A549 (cell line): ENCODE measurements at regions not wholly inside any gene's neighbourhood (a gene's known extent, or its start where the extent isn't known, plus 50 kb on each side); places are given as distances from the start of the nearest gene placed in this dataset.

Experiments
- ATAC-seq, 2 experiments: fragments of 200-7000 bp in 1 of 2; fragments of >200 bp in 1 of 2; cut with Nextera tagmentation in 1 of 2; cut with Tn5 transposase in 1 of 2; 3 replicates each; pipeline versions ENCODE4 v1.8.0 to v1.9.1; 2018 to 2020; ENCODE audit warnings: mild to moderate bottlenecking in 1 of 2, moderate library complexity in 1 of 2
- CTCF ChIA-PET: fragments of 300-600 bp; sonication (Branson Sonifier 250); formaldehyde crosslinking; extraction: SDS; loops from one replicate; lab custom pipeline; 2021; ENCODE audit warnings: antibody characterized with exemption, inconsistent platforms; lab: Yijun Ruan, JAX
- POLR2A ChIA-PET: fragments of 350-600 bp; formaldehyde crosslinking; extraction: SDS; loops from one replicate; lab custom pipeline; 2021; ENCODE audit warnings: antibody characterized with exemption, inconsistent platforms; lab: Yijun Ruan, JAX
- DNase-seq, 2 experiments: peaks; one replicate each; pipeline versions ENCODE4 v3.0.0 to v3.0.0-alpha.2; 2011 to 2016; ENCODE audit warnings: low read depth in 1 of 2, low spot score in 1 of 2
- FAIRE-seq: peaks from 2 replicates; lab custom pipeline; 2011; peaks lifted over from hg19 to GRCh38; lab: Jason Lieb, UNC
- H3K27ac ChIP-seq, 2 experiments: fragments of >200 bp; sonication (Bioruptor Twin); formaldehyde crosslinking; 3 replicates each; pipeline ENCODE4 v1.5.1; 2016 to 2017
- H3K4me1 ChIP-seq: fragments of >200 bp; sonication (Bioruptor Twin); formaldehyde crosslinking; 3 replicates; pipeline ENCODE4 v1.6.1; 2016
- H3K4me2 ChIP-seq: fragments of >200 bp; sonication (Bioruptor Twin); formaldehyde crosslinking; 3 replicates; pipeline ENCODE4 v1.6.1; 2016
- H3K4me3 ChIP-seq: fragments of >200 bp; sonication (Bioruptor Twin); formaldehyde crosslinking; 3 replicates; pipeline ENCODE4 v1.5.1; 2016
- H3K9me3 ChIP-seq: fragments of >200 bp; sonication (Bioruptor Twin); formaldehyde crosslinking; 3 replicates; pipeline ENCODE4 v1.6.1; 2016
- CBX8 ChIP-seq: fragments of 200-600 bp; sonication (generic); IDR thresholded peaks from 2 replicates; pipeline ENCODE4 v1.6.1; 2016
- CEBPB ChIP-seq, 2 experiments: fragments of >200 bp in 1 of 2; sonication (Bioruptor Twin) in 1 of 2; formaldehyde crosslinking in 1 of 2; IDR thresholded peaks; 2 replicates each; pipeline ENCODE4 v1.6.1; 2012 to 2016
- CHD4 ChIP-seq: fragments of 200-600 bp; sonication (generic); IDR thresholded peaks from 2 replicates; pipeline ENCODE4 v1.6.1; 2016; ENCODE audit warnings: antibody characterized with exemption, mild to moderate bottlenecking, borderline replicate concordance
- EHF ChIP-seq: fragments of 250-450 bp; sonication (Bioruptor Pico); IDR thresholded peaks from 2 replicates; pipeline ENCODE4 v1.5.0; 2020; ENCODE audit warnings: mild to moderate bottlenecking
- EHMT2 ChIP-seq: fragments of 200-600 bp; sonication (generic); IDR thresholded peaks from 2 replicates; pipeline ENCODE4 v1.6.1; 2016; ENCODE audit warnings: antibody characterized with exemption, low read depth, mild to moderate bottlenecking, moderate library complexity
- EP300 ChIP-seq, 2 experiments: fragments of >200 bp; sonication (Bioruptor Twin); formaldehyde crosslinking; IDR thresholded peaks; 2 replicates in 1 of 2; 3 replicates in 1 of 2; pipeline ENCODE4 v1.6.1; 2016 to 2017
- ESRRA ChIP-seq: fragments of 150-350 bp; IDR thresholded peaks from 2 replicates; pipeline ENCODE4 v1.6.1; 2014; ENCODE audit warnings: mild to moderate bottlenecking, low read length, borderline replicate concordance
- FOSB ChIP-seq: fragments of 250-450 bp; sonication (Bioruptor Pico); IDR thresholded peaks from 2 replicates; pipeline ENCODE4 v1.5.0; 2020; ENCODE audit warnings: mild to moderate bottlenecking, moderate library complexity
- FOSL2 ChIP-seq, 2 experiments: fragments of 450-650 bp in 1 of 2; fragments of >200 bp in 1 of 2; sonication (Bioruptor Twin) in 1 of 2; formaldehyde crosslinking; IDR thresholded peaks; 2 replicates each; pipeline versions ENCODE4 v1.5.0 to v1.6.1; 2016 to 2020; ENCODE audit warnings: mild to moderate bottlenecking in 1 of 2, moderate library complexity in 1 of 2
- FOXS1 ChIP-seq: fragments of 250-450 bp; sonication (Bioruptor Pico); IDR thresholded peaks from 2 replicates; pipeline ENCODE4 v1.5.0; 2020; ENCODE audit warnings: mild to moderate bottlenecking, moderate library complexity
- HDAC2 ChIP-seq: fragments of 200-600 bp; sonication (generic); IDR thresholded peaks from 2 replicates; pipeline ENCODE4 v1.6.1; 2016
- HOXB13 ChIP-seq: fragments of 250-450 bp; sonication (Bioruptor Pico); IDR thresholded peaks from 2 replicates; pipeline ENCODE4 v1.5.0; 2020; ENCODE audit warnings: low read depth, mild to moderate bottlenecking, moderate library complexity
- HOXB5 ChIP-seq: fragments of 250-450 bp; sonication (Bioruptor Pico); IDR thresholded peaks from 2 replicates; pipeline ENCODE4 v1.5.0; 2020; ENCODE audit warnings: mild to moderate bottlenecking, moderate library complexity
- KDM5A ChIP-seq: fragments of 200-600 bp; sonication (generic); IDR thresholded peaks from 2 replicates; pipeline ENCODE4 v1.6.1; 2016; ENCODE audit warnings: antibody characterized with exemption, mild to moderate bottlenecking
- NR3C1 ChIP-seq: fragments of >200 bp; sonication (Bioruptor Twin); formaldehyde crosslinking; IDR thresholded peaks from 3 replicates; pipeline ENCODE4 v1.6.1; 2017
- POLR2A ChIP-seq: IDR thresholded peaks from 2 replicates; pipeline ENCODE4 v1.6.1; 2012; ENCODE audit warnings: mild to moderate bottlenecking, low read length
- RAD21 ChIP-seq, 2 experiments: fragments of >200 bp in 1 of 2; sonication (Bioruptor Twin) in 1 of 2; formaldehyde crosslinking in 1 of 2; IDR thresholded peaks in 1 of 2; conservative IDR thresholded peaks in 1 of 2; 2 replicates in 1 of 2; 3 replicates in 1 of 2; pipeline ENCODE4 v1.6.1; 2012 to 2018; ENCODE audit warnings: inconsistent platforms in 1 of 2
- RCOR1 ChIP-seq: fragments of 150-350 bp; IDR thresholded peaks from 2 replicates; pipeline ENCODE4 v1.6.1; 2014; ENCODE audit warnings: antibody characterized with exemption, low read length, low read depth
- RFX5 ChIP-seq: fragments of 450-650 bp; IDR thresholded peaks from 2 replicates; pipeline ENCODE4 v1.7.1; 2014; ENCODE audit warnings: antibody characterized with exemption, mild to moderate bottlenecking, moderate library complexity
- SREBF2 ChIP-seq: fragments of 450-650 bp; IDR thresholded peaks from 2 replicates; pipeline ENCODE4 v1.6.1; 2014; ENCODE audit warnings: mild to moderate bottlenecking, moderate library complexity
- TP53 ChIP-seq: fragments of 250-450 bp; sonication (Bioruptor Pico); IDR thresholded peaks from 2 replicates; pipeline ENCODE4 v1.5.0; 2021; ENCODE audit warnings: mild to moderate bottlenecking, moderate library complexity
- ZFP36 ChIP-seq: fragments of 450-650 bp; IDR thresholded peaks from 2 replicates; pipeline ENCODE4 v1.6.1; 2014; ENCODE audit warnings: borderline replicate concordance; ENCODE audit not compliant: partially characterized antibody
- ZNF302 ChIP-seq: fragments of 250-450 bp; sonication (Bioruptor Pico); IDR thresholded peaks from 2 replicates; pipeline ENCODE4 v1.9.0; 2021; ENCODE audit warnings: inconsistent platforms, mild to moderate bottlenecking, moderate library complexity
- ZSCAN20 ChIP-seq: fragments of 250-450 bp; sonication (Bioruptor Pico); IDR thresholded peaks from 2 replicates; pipeline ENCODE4 v1.8.0; 2022; ENCODE audit warnings: mild to moderate bottlenecking, moderate library complexity
- WGBS: methylation state at CpG from one replicate; pipeline ENCODE4 v1.1.6; 2017; ENCODE audit errors: missing lambda C conversion rate; 5-methylcytosine and 5-hydroxymethylcytosine counted together
- TF ChIP-seq, protein P1 (sequence below): fragments of 150-350 bp; IDR thresholded peaks from 2 replicates; pipeline ENCODE4 v1.6.1; 2014; ENCODE audit warnings: low read depth, mild to moderate bottlenecking, low read length
- TF ChIP-seq, protein P2 (sequence below): fragments of 200-600 bp; sonication (generic); IDR thresholded peaks from 2 replicates; pipeline ENCODE4 v1.6.1; 2016; ENCODE audit warnings: antibody characterized with exemption, mild to moderate bottlenecking, moderate library complexity
- TF ChIP-seq, protein P3 (sequence below): IDR thresholded peaks from 2 replicates; pipeline ENCODE4 v1.6.1; 2012; ENCODE audit warnings: low read depth, borderline replicate concordance
- TF ChIP-seq, protein P4 (sequence below): fragments of >200 bp; sonication (Bioruptor Twin); formaldehyde crosslinking; IDR thresholded peaks from 3 replicates; pipeline ENCODE4 v1.5.1; 2016

DNA sequence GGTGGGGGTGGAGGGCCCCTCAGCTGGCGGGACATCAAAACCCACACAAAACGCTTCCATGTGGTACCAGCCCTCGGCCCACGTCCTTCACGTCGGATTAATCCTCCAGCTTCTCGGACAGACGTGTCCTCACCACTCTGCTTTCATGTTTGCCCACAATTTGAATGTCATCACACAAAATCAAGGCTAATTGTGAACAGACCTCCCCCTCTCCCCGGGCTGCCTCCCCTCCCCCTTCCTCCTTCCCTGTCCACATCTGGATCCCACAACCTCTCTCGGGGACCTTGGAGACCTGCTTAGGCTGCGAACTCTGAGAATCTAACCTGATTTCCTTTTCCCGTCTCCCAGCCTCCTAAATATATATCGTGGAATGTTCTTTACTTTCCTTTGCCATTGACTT, 262.9 kb downstream of the MN1 start:
- Histone ChIP-seq H3K27ac (no peak overlapping the region), H3K4me1 (peaks cover 5% of the 10 kb centered on the region; the same call in 2 of the 3 replicates), H3K4me2 (no peak overlapping the region), H3K9me3 (no peaks in the 10 kb centered on the region), H3K4me3 (no peak overlapping the region)
- CTCF ChIA-PET: interaction anchor here (1.2 kb wide), 1 partner anchor 72 kb away, joined by 3 read pairs; no protein-coding TSS in a partner anchor
- no peak for ATAC-seq
- POLR2A ChIA-PET: no interaction called here
- no peak for TF ChIP-seq FOSB (CRISPR knock-in tag)
- TF ChIP-seq FOSL2 (IDR thresholded peaks at IDR 0.05): no peak
- TF ChIP-seq FOSL2 (CRISPR knock-in tag; IDR thresholded peaks at IDR 0.05): no peak
- no peak for TF ChIP-seq RAD21 (conservative IDR thresholded peaks at IDR 0.05 in 1 of 2, IDR thresholded peaks at IDR 0.05 in 1 of 2)
- no peak for TF ChIP-seq HOXB5 (CRISPR knock-in tag)
- no peak for TF ChIP-seq FOXS1 (CRISPR knock-in tag)
- no peak for TF ChIP-seq ZNF302
- TF ChIP-seq SREBF2: no peak
- TF ChIP-seq, protein P1, sequence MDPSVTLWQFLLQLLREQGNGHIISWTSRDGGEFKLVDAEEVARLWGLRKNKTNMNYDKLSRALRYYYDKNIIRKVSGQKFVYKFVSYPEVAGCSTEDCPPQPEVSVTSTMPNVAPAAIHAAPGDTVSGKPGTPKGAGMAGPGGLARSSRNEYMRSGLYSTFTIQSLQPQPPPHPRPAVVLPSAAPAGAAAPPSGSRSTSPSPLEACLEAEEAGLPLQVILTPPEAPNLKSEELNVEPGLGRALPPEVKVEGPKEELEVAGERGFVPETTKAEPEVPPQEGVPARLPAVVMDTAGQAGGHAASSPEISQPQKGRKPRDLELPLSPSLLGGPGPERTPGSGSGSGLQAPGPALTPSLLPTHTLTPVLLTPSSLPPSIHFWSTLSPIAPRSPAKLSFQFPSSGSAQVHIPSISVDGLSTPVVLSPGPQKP: no peak
- TF ChIP-seq CEBPB (IDR thresholded peaks at IDR 0.05): no peak
- TF ChIP-seq, protein P2, sequence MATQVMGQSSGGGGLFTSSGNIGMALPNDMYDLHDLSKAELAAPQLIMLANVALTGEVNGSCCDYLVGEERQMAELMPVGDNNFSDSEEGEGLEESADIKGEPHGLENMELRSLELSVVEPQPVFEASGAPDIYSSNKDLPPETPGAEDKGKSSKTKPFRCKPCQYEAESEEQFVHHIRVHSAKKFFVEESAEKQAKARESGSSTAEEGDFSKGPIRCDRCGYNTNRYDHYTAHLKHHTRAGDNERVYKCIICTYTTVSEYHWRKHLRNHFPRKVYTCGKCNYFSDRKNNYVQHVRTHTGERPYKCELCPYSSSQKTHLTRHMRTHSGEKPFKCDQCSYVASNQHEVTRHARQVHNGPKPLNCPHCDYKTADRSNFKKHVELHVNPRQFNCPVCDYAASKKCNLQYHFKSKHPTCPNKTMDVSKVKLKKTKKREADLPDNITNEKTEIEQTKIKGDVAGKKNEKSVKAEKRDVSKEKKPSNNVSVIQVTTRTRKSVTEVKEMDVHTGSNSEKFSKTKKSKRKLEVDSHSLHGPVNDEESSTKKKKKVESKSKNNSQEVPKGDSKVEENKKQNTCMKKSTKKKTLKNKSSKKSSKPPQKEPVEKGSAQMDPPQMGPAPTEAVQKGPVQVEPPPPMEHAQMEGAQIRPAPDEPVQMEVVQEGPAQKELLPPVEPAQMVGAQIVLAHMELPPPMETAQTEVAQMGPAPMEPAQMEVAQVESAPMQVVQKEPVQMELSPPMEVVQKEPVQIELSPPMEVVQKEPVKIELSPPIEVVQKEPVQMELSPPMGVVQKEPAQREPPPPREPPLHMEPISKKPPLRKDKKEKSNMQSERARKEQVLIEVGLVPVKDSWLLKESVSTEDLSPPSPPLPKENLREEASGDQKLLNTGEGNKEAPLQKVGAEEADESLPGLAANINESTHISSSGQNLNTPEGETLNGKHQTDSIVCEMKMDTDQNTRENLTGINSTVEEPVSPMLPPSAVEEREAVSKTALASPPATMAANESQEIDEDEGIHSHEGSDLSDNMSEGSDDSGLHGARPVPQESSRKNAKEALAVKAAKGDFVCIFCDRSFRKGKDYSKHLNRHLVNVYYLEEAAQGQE: no peak
- TF ChIP-seq ESRRA: no peak
- no peak for TF ChIP-seq POLR2A
- no peak for TF ChIP-seq ZSCAN20 (CRISPR knock-in tag)
- TF ChIP-seq NR3C1: no peak
- no peak for DNase-seq
- WGBS: 81% methylated on average over 13 of the region's 13 CpGs
- FAIRE-seq: no peak

DNA sequence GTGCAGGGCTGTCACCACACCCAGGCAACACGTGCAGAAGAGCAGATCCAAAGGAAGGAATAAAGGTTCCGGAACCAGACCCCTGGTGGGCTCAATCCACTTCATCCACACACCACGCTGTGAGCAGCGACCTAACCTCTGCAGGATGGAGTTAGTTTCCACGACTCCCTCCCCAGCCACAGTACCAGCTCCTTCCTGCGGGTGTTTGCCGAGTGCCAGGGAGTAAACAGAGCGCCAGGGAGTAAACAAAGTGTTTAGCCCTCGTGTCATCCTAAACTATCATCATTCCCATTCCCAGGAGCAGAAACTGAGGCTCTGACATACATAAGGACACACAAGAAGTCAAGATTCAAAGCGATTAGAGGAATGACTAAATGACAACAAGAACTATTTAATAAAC, 261.3 kb downstream of the MN1 start:
- Histone ChIP-seq H3K4me1 (no peaks in the 10 kb centered on the region), H3K4me3 (no peak overlapping the region), H3K27ac (no peak overlapping the region), H3K4me2 (no peak overlapping the region), H3K9me3 (no peaks in the 10 kb centered on the region)
- WGBS: 32% methylated on average over 9 of the region's 10 CpGs
- FAIRE-seq: no peak
- ChIA-PET CTCF (no interaction called here), POLR2A (no interaction called here)
- no peak for ATAC-seq
- TF ChIP-seq TP53 (CRISPR knock-in tag): no peak
- no peak for DNase-seq

DNA sequence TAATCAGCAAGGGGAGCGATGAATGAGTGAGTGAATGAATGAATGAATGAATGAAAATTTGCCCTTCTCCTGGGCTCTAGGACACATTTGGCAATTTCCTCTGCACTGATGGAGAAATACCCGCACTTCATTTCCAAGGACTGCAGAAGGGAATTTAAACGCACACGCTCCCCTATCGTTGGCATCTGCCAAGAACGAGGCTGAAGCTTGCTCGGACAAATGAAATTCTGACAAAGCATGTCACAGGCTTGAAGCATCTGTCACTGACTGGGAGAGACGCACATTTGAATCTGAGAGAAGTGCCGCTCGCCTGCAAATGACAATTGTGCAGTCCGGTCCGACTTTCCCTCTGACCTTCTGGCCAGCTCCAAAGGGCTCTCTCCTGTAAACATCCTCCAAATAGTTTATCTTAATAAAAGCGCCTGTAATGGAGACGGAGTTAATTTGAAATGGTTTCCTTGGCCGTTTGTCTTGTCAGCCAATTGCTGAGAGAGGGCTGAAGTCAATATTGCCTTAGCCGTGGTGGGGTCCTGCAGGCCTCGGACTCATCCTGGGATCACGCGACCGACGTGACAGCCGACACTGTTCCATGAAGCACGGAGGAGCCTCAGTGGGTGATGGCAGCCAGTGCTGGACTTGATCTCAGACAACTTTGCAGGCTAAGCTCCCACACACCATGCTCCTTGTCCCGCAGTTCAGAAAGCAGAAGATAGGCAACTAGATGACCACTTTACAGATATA, 260.7 kb downstream of the MN1 start:
- FAIRE-seq: no peak
- no peaks in the 10 kb centered on the region for H3K4me1 ChIP-seq
- no peak for TF ChIP-seq EHF (CRISPR knock-in tag)
- no peak for TF ChIP-seq KDM5A
- TF ChIP-seq TP53 (CRISPR knock-in tag): no peak
- TF ChIP-seq SREBF2: no peak
- TF ChIP-seq ZSCAN20 (CRISPR knock-in tag): no peak
- no peak for TF ChIP-seq HOXB13 (CRISPR knock-in tag)
- no peak for TF ChIP-seq EHMT2
- no peak for TF ChIP-seq ESRRA
- no peak for TF ChIP-seq FOSL2 (IDR thresholded peaks at IDR 0.05)
- no peak for TF ChIP-seq FOSL2 (CRISPR knock-in tag; IDR thresholded peaks at IDR 0.05)
- no peak for TF ChIP-seq CHD4
- TF ChIP-seq, protein P3, sequence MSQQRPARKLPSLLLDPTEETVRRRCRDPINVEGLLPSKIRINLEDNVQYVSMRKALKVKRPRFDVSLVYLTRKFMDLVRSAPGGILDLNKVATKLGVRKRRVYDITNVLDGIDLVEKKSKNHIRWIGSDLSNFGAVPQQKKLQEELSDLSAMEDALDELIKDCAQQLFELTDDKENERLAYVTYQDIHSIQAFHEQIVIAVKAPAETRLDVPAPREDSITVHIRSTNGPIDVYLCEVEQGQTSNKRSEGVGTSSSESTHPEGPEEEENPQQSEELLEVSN: no peak
- no peak for TF ChIP-seq HDAC2
- TF ChIP-seq ZFP36: no peak
- TF ChIP-seq RCOR1: no peak
- TF ChIP-seq CBX8: no peak
- no peak for TF ChIP-seq RFX5
- no peak for TF ChIP-seq EP300 (IDR thresholded peaks at IDR 0.05)
- TF ChIP-seq, protein P4, sequence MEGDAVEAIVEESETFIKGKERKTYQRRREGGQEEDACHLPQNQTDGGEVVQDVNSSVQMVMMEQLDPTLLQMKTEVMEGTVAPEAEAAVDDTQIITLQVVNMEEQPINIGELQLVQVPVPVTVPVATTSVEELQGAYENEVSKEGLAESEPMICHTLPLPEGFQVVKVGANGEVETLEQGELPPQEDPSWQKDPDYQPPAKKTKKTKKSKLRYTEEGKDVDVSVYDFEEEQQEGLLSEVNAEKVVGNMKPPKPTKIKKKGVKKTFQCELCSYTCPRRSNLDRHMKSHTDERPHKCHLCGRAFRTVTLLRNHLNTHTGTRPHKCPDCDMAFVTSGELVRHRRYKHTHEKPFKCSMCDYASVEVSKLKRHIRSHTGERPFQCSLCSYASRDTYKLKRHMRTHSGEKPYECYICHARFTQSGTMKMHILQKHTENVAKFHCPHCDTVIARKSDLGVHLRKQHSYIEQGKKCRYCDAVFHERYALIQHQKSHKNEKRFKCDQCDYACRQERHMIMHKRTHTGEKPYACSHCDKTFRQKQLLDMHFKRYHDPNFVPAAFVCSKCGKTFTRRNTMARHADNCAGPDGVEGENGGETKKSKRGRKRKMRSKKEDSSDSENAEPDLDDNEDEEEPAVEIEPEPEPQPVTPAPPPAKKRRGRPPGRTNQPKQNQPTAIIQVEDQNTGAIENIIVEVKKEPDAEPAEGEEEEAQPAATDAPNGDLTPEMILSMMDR: no peak

More for the DNA sequence above, 260.7 kb downstream of the MN1 start:
- DNase-seq: no peak
- Histone ChIP-seq H3K27ac (no peak overlapping the region), H3K9me3 (no peaks in the 10 kb centered on the region), H3K4me2 (no peak overlapping the region), H3K4me3 (no peak overlapping the region)
- ChIA-PET CTCF (no interaction called here), POLR2A (no interaction called here)
- no peak for ATAC-seq
- 87% methylated on average over 23 of the region's 24 CpGs for WGBS
